ENCODE measurements at regions not wholly inside any gene's neighbourhood (a gene's known extent, or its start where the extent isn't known, plus 50 kb on each side); places are given as distances from the start of the nearest gene placed in this dataset.

- TF ChIP-seq POLR2A (IDR thresholded peaks at IDR 0.05) = no peak
- TF ChIP-seq, protein P1, sequence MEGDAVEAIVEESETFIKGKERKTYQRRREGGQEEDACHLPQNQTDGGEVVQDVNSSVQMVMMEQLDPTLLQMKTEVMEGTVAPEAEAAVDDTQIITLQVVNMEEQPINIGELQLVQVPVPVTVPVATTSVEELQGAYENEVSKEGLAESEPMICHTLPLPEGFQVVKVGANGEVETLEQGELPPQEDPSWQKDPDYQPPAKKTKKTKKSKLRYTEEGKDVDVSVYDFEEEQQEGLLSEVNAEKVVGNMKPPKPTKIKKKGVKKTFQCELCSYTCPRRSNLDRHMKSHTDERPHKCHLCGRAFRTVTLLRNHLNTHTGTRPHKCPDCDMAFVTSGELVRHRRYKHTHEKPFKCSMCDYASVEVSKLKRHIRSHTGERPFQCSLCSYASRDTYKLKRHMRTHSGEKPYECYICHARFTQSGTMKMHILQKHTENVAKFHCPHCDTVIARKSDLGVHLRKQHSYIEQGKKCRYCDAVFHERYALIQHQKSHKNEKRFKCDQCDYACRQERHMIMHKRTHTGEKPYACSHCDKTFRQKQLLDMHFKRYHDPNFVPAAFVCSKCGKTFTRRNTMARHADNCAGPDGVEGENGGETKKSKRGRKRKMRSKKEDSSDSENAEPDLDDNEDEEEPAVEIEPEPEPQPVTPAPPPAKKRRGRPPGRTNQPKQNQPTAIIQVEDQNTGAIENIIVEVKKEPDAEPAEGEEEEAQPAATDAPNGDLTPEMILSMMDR (IDR thresholded peaks at IDR 0.05) = no peak
These were observed 141.4 kb upstream of the PLEKHM1 start for GRCh38 chr17:45631941-45632340.

All from thyroid gland (tissue), 4 donors.